Right ventricle myocardium inferior (tissue), 1 donor: ENCODE measurements at regions not wholly inside any gene's neighbourhood (a gene's known extent, or its start where the extent isn't known, plus 50 kb on each side); places are given as distances from the start of the nearest gene placed in this dataset.

Experiments used
- ATAC-seq: fragments of 200-7000 bp; cut with Tn5 transposase; one replicate; pipeline ENCODE4 v1.9.1; 2020; ENCODE audit warnings: mild to moderate bottlenecking, moderate library complexity
- DNase-seq: peaks from one replicate; pipeline ENCODE4 v3.0.0; 2021; ENCODE audit errors: missing footprints
- intact Hi-C: fragments of 100-400 bp; cut with DNase I; formaldehyde crosslinking; loops from one replicate; pipeline ENCODE4 v1.11.0; 2022
- donor health status: DM: no; HTN: yes; CAD: no; lungs with severe emphysema.

- ATAC-seq: no peak
- DNase-seq: no peak
- intact Hi-C loops: no loop called here
Observed at GRCh38 chr10:130766071-130766470, 545.5 kb downstream of the TCERG1L start.

DNA sequence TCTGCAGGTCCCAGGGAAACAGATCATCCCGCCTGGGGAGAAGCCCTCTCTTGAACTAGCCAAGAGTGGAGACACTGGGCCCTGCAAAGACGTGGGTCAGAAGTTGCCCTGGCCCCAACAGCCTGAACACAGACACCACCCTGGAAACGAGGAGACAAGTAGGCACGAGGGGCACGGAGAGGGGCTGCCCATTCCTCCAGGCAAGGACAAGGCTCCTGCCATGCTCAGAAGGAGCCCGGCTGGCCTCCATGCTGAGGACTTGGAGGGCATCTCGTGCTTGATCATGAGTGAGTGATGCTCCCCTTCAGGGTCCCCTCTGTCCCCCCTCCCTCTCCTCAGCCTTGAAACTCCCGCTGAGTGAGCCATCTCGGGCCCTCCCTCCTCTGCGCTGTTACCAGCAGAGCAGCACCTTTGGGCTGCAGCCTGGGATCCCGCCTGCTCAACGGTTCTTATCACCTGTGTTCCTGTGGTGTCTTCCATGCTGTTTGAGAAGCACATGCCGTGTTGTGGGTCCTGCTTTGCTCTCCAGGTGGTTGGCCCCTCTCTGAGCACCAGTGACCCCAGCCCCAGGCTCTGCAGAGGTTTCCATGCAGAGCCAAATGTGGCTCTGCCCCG is 544.3 kb downstream of the TCERG1L start:
- intact Hi-C loops: no loop called here
- no peak for ATAC-seq
- no peak for DNase-seq

DNA sequence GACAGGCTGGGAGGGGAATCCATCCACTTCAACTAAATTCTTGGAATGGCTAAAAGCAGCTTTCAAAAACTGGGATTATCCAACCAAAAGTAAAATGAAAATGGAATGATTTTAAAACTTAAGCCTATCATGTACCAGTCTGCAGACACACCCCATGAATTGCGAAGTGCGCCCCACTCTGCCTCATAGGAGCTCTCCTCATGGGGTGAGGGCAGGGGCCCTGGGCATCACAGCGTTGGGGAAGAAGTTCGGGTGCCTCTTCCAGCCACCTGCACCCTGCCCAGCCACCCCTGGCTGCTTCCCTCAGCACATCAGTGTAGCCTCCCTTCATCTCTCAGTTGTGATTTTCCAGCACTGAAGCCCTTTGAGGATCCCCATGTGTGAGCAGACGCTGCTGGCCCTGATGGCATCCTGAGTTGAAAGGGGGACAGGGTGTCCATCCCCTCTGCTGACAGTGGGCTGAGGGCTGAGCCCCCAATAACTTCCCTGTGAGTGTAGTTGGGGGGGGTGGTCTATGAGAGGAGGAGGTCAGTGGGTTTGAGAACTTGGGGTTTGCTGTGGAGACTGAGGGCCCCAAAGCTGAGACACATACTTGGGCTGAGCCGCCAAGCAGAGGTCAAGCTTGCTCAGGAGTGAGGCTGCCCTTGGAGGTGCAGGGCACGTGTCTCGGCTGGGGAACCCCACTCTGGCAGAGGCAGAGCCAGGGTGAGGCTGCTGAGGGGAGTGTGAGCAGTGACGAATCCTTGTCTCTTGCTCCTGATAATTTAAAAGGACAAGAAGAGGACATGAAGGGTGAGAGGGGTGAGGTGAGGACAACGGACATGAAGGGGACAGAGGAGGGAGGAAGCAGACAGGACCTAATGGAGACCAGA is 542.1 kb downstream of the TCERG1L start:
- intact Hi-C loops: no loop called here
- DNase-seq (no peak), ATAC-seq (no peak)

DNA sequence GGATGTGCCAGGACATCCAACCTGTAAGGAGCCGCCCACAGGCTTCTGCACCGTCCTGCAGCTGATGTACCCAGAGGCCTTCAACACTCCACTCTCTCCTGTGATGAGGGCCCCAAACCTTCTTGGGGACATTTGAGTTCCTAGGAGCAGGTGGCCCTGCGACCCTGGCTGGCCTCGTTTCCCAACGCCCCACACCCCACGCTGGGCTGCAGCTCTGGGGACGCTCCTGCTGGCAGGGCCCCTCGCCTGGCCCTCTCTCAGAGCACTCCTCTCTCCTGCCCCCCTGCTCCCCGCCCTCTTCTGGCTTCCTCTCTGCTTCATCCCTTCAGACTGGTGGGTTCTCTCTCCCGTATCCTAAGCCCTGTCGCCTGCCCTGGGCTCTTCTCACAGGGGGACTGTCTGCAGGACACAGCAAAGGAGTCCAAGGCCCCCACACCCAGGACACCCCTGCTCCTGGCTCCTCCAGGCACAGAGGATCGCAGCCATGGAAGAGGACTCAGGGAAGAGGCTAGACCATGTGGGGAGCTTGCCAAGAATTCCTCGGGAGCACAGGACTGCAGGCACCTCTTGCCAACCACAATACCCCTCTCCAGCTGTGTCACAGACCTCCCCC is 541.4 kb downstream of the TCERG1L start:
- DNase-seq (no peak), ATAC-seq (no peak)
- intact Hi-C loops: no loop called here

- ATAC-seq: no peak
- DNase-seq: no peak
- intact Hi-C loops: no loop called here
Observed at GRCh38 chr10:130771491-130771946, 540.0 kb downstream of the TCERG1L start.

GRCh38 chr10:130772056-130772455 is 539.5 kb downstream of the TCERG1L start:
- ATAC-seq (no peak), DNase-seq (no peak)
- intact Hi-C loops: no loop called here

- DNase-seq: no peak
- no peak for ATAC-seq
- intact Hi-C loops: no loop called here
Observed at GRCh38 chr10:130772676-130773075, 538.8 kb downstream of the TCERG1L start.

- intact Hi-C loops: no loop called here
- DNase-seq (no peak), ATAC-seq (no peak)
Observed at GRCh38 chr10:130773941-130774340, 537.6 kb downstream of the TCERG1L start.

DNA sequence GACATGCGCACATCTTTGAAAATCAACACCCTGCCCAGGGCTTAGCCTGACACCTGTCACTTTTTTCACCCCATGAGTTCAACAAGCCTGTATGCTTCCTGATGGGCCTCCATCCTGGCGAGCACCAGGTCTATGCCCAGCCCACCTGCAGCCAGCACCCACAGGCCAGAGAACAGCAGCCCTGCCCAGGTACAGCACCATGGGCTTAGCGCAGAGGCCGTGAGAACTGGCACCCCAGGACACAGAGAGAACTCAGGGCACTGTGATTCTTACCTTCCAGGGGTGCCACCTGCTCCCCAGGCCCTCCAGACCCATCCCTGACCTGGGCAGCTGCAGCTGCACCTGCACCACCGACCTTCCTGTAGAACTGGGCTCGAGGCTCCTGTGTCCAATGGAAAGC is 536.6 kb downstream of the TCERG1L start:
- DNase-seq (no peak), ATAC-seq (no peak)
- intact Hi-C loops: no loop called here

- intact Hi-C loops: no loop called here
- DNase-seq (no peak), ATAC-seq (no peak)
Observed at GRCh38 chr10:130775311-130775710, 536.2 kb downstream of the TCERG1L start.

- no peak for ATAC-seq
- no peak for DNase-seq
- intact Hi-C loops: no loop called here
Observed at GRCh38 chr10:130776724-130777123, 534.8 kb downstream of the TCERG1L start.

DNA sequence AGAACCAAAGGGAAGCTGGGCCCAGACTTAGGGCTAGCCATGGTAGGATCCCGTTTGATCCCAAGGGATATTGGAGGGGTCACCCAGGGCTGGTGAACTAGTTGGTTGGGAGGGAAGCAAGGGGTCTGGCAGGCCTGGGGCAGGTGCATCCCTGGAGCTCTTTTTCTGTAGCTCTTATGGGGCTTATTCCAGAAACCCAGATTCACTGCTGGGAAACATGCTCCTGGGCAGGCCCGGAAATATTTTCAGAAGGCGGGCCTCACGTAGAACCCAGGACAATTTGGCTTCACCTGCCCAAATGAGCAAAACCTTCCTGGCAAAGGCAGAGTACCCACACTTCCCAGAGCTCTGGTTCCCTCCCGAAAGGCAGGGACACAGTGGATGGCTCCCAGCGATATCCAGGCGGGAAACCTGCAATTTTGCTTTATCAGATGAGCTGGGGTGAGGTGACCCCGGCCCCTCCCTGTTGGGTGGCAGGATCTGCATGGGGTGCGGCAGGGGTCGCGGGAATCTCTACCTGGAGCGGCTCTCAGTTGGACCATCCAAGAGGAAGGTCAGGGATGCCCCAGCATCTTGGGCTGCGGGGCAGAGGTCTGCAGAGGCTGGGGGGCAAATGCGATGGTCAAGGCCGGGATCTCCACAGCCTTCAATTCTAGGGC is 533.9 kb downstream of the TCERG1L start:
- ATAC-seq (no peak), DNase-seq (no peak)
- intact Hi-C loops: no loop called here

- no peak for ATAC-seq
- no peak for DNase-seq
- intact Hi-C loops: no loop called here
Observed at GRCh38 chr10:130778166-130778545, 533.4 kb downstream of the TCERG1L start.

DNA sequence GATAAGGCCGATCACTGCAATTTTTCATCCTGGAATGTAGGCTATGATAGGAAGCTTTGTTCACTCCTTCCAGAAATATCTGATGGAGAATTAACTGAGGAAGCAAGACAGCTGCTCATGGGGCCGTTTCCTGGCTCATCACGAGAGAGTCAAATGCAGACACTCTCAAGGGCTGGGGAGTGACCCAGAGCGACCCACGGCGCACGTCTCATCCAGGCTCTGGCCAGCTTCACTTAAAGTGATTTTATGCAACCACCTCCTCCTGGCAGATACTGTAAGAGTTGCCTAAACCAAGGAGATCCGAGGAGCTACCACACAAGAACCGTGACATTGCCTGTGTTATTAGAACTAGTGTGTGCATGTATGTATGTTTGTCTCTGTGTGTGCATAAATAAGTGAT is 530.8 kb downstream of the TCERG1L start:
- DNase-seq: no peak
- intact Hi-C loops: no loop called here
- ATAC-seq: no peak

GRCh38 chr10:130781206-130781605 is 530.3 kb downstream of the TCERG1L start:
- ATAC-seq (no peak), DNase-seq (no peak)
- intact Hi-C loops: no loop called here

- DNase-seq: no peak
- ATAC-seq: no peak
- intact Hi-C loops: no loop called here
Observed at GRCh38 chr10:130781623-130782022, 529.9 kb downstream of the TCERG1L start.

- intact Hi-C loops: no loop called here
- DNase-seq (no peak), ATAC-seq (no peak)
Observed at GRCh38 chr10:130782467-130782866, 529.1 kb downstream of the TCERG1L start.

- intact Hi-C loops: no loop called here
- DNase-seq (no peak), ATAC-seq (no peak)
Observed at GRCh38 chr10:130784326-130784725, 527.2 kb downstream of the TCERG1L start.

DNA sequence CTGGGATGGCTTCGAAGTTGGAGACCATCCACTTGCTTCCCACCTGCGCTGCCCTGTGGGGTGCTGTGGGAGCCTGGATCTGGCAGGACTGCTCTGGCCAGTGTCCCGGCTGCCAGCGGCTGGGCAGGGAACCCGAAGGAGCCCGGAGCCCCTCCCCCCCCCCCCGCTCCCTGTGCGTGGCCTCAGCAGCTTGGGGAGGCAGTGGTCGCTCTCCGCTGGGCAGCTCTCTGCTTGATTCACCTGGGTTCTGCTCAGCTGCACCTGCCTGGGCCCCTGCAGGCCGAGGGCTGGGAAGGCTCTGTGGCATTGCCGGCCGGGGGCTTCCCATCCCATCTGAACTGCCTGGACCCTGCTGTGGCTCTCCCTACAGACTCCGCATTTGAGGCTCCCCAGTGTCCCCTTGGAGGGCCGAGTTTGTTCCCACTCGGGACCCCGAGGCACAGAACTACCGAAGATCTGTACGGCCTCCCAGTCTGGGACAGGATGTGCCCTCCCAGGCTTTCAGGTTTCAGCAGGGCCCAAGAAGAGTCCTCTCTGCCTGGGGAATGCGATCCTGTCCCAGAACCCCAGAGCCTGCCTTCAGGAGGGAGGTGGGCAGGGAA is 525.1 kb downstream of the TCERG1L start:
- ATAC-seq (no peak), DNase-seq (no peak)
- intact Hi-C loops: no loop called here
